IMR-90 (cell line): ENCODE measurements at regions not wholly inside any gene's neighbourhood (a gene's known extent, or its start where the extent isn't known, plus 50 kb on each side); places are given as distances from the start of the nearest gene placed in this dataset.

ENCODE experiments used
- ATAC-seq: fragments of 200-7000 bp; cut with Tn5 transposase; 2 replicates; pipeline ENCODE4 v1.9.1; 2020; ENCODE audit warnings: low read depth, mild to moderate bottlenecking, moderate library complexity
- BruUV-seq: library from RNA; stranded (reverse); fragments of 400-500 nt; replicated peaks from 2 replicates; lab custom pipeline; 2021; lab: Mats Ljungman, UMichigan
- CTCF ChIA-PET: fragments of 300-600 bp; formaldehyde crosslinking; extraction: SDS; loops from one replicate; lab custom pipeline; 2021; ENCODE audit warnings: antibody characterized with exemption; lab: Yijun Ruan, JAX
- POLR2A ChIA-PET: fragments of 300-600 bp; sonication (Branson Sonifier 250); formaldehyde crosslinking; loops from one replicate; lab custom pipeline; 2022; ENCODE audit warnings: antibody characterized with exemption; ENCODE audit not compliant: unreplicated experiment; lab: Charles Lee
- DNase-seq: peaks from one replicate; pipeline ENCODE4 v3.0.0; 2013
- H2AFZ ChIP-seq: replicated peaks from 2 replicates; pipeline ENCODE3; 2013; ENCODE audit warnings: low read length, mild to moderate bottlenecking; ENCODE audit not compliant: poor library complexity
- H2AK5ac ChIP-seq: 2 replicates; pipeline ENCODE4 v1.6.1; 2013; ENCODE audit warnings: low read depth, low read length, inconsistent platforms
- H2AK9ac ChIP-seq: replicated peaks from 2 replicates; pipeline ENCODE3; 2013; ENCODE audit warnings: mild to moderate bottlenecking, low read depth, low read length, moderate library complexity; ENCODE audit not compliant: poor library complexity
- H2BK120ac ChIP-seq: 2 replicates; pipeline ENCODE4 v1.6.1; 2013; ENCODE audit warnings: low read depth, low read length, inconsistent platforms
- H2BK15ac ChIP-seq: 3 replicates; pipeline ENCODE4 v1.6.1; 2013; ENCODE audit warnings: low read depth, low read length, inconsistent platforms
- H2BK20ac ChIP-seq: 2 replicates; pipeline ENCODE4 v1.6.1; 2013; ENCODE audit warnings: low read depth, mild to moderate bottlenecking, inconsistent platforms, low read length, moderate library complexity
- H2BK5ac ChIP-seq: 2 replicates; pipeline ENCODE4 v1.6.1; 2013; ENCODE audit warnings: mild to moderate bottlenecking, low read depth, low read length, inconsistent platforms; ENCODE audit not compliant: poor library complexity, severe bottlenecking
- H3K14ac ChIP-seq: replicated peaks from 2 replicates; pipeline ENCODE4 v1.6.1; 2013; ENCODE audit warnings: low read depth, low read length, inconsistent platforms
- H3K18ac ChIP-seq: 2 replicates; pipeline ENCODE4 v1.6.1; 2013; ENCODE audit warnings: low read depth, low read length, control low read depth
- H3K23ac ChIP-seq: 2 replicates; pipeline ENCODE4 v1.6.1; 2013; ENCODE audit warnings: low read depth, low read length, inconsistent platforms
- H3K27ac ChIP-seq: 2 replicates; pipeline ENCODE4 v1.5.1; 2013; ENCODE audit warnings: mild to moderate bottlenecking, control low read depth, low read length; ENCODE audit not compliant: insufficient read depth
- H3K27me3 ChIP-seq: 2 replicates; pipeline ENCODE4 v1.6.1; 2013; ENCODE audit warnings: low read length; ENCODE audit not compliant: control insufficient read depth, insufficient read depth
- H3K36me3 ChIP-seq: 2 replicates; pipeline ENCODE4 v1.6.1; 2013; ENCODE audit warnings: low read length, mixed read lengths; ENCODE audit not compliant: control insufficient read depth, insufficient read depth
- H3K4ac ChIP-seq: 2 replicates; pipeline ENCODE4 v1.6.1; 2013; ENCODE audit warnings: low read depth, low read length, inconsistent platforms
- H3K4me1 ChIP-seq: 2 replicates; pipeline ENCODE4 v1.6.1; 2013; ENCODE audit warnings: low read length, mixed read lengths; ENCODE audit not compliant: control insufficient read depth, insufficient read depth
- H3K4me2 ChIP-seq: 2 replicates; pipeline ENCODE4 v1.6.1; 2013; ENCODE audit warnings: low read depth, mild to moderate bottlenecking, control low read depth, low read length, moderate library complexity
- H3K4me3 ChIP-seq: 2 replicates; pipeline ENCODE4 v1.5.1; 2013; ENCODE audit warnings: low read depth, mild to moderate bottlenecking, control low read depth, low read length, moderate library complexity; ENCODE audit not compliant: insufficient read depth
- H3K56ac ChIP-seq: 2 replicates; pipeline ENCODE4 v1.6.1; 2013; ENCODE audit warnings: low read length, inconsistent platforms; ENCODE audit not compliant: insufficient read depth; ENCODE audit errors: extremely low read depth
- H3K79me1 ChIP-seq, 2 experiments: 2 replicates each; pipeline ENCODE4 v1.6.1; 2013; ENCODE audit warnings: low read length in 2 of 2, inconsistent platforms in 1 of 2, low read depth in 1 of 2
- H3K9ac ChIP-seq: 2 replicates; pipeline ENCODE4 v1.6.1; 2013; ENCODE audit warnings: low read depth, low read length, control low read depth
- H3K9me1 ChIP-seq: 2 replicates; pipeline ENCODE4 v1.6.1; 2013; ENCODE audit warnings: low read length, inconsistent platforms; ENCODE audit not compliant: insufficient read depth
- H3K9me3 ChIP-seq: 2 replicates; pipeline ENCODE4 v1.6.1; 2013; ENCODE audit warnings: low read length; ENCODE audit not compliant: control insufficient read depth, insufficient read depth
- H4K20me1 ChIP-seq: 2 replicates; pipeline ENCODE4 v1.6.1; 2013; ENCODE audit warnings: low read length, inconsistent platforms; ENCODE audit not compliant: insufficient read depth
- H4K5ac ChIP-seq: 2 replicates; pipeline ENCODE4 v1.6.1; 2013; ENCODE audit warnings: mild to moderate bottlenecking, low read depth, low read length, control low read depth
- H4K8ac ChIP-seq, 2 experiments: 2 replicates each; pipeline ENCODE4 v1.6.1; 2013; ENCODE audit warnings: low read depth in 2 of 2, low read length in 2 of 2, control low read depth in 1 of 2, inconsistent platforms in 1 of 2
- H4K91ac ChIP-seq: 2 replicates; pipeline ENCODE4 v1.6.1; 2013; ENCODE audit warnings: low read depth, low read length, inconsistent platforms; ENCODE audit not compliant: insufficient read depth
- BHLHE40 ChIP-seq: fragments of 150-350 bp; IDR thresholded peaks from 2 replicates; pipeline ENCODE4 v1.6.1; 2016; ENCODE audit warnings: mild to moderate bottlenecking, low read depth, low read length
- CEBPB ChIP-seq: IDR thresholded peaks from 2 replicates; pipeline ENCODE4 v1.6.1; 2012; ENCODE audit warnings: low read depth, low read length, improper control_type of control experiment
- CHD1 ChIP-seq: IDR thresholded peaks from 2 replicates; pipeline ENCODE4 v1.6.1; 2012; ENCODE audit warnings: low read depth, low read length, improper control_type of control experiment
- CTCF ChIP-seq: conservative IDR thresholded peaks from 2 replicates; pipeline ENCODE4 v1.5.1; 2012; ENCODE audit warnings: mild to moderate bottlenecking, low read depth, low read length, improper control_type of control experiment
- ELK1 ChIP-seq: fragments of 150-350 bp; IDR thresholded peaks from 2 replicates; pipeline ENCODE4 v1.6.1; 2016; ENCODE audit warnings: low read depth, mild to moderate bottlenecking, low read length, moderate library complexity, borderline replicate concordance
- FOS ChIP-seq: fragments of 150-350 bp; IDR thresholded peaks from 2 replicates; pipeline ENCODE4 v1.6.1; 2016; ENCODE audit warnings: low read depth, low read length
- MAFK ChIP-seq: IDR thresholded peaks from 2 replicates; pipeline ENCODE4 v1.6.1; 2012; ENCODE audit warnings: low read depth, low read length, improper control_type of control experiment
- MAZ ChIP-seq: IDR thresholded peaks from 2 replicates; pipeline ENCODE4 v1.6.1; 2012; ENCODE audit warnings: low read depth, mild to moderate bottlenecking, low read length, improper control_type of control experiment, moderate library complexity, borderline replicate concordance
- MXI1 ChIP-seq: IDR thresholded peaks from 2 replicates; pipeline ENCODE4 v1.6.1; 2012; ENCODE audit warnings: low read depth, mild to moderate bottlenecking, low read length, moderate library complexity, borderline replicate concordance
- NFE2L2 ChIP-seq: fragments of 150-350 bp; IDR thresholded peaks from 2 replicates; pipeline ENCODE4 v1.6.1; 2016; ENCODE audit warnings: low read depth, mild to moderate bottlenecking, low read length
- POLR2A ChIP-seq: IDR thresholded peaks from 2 replicates; pipeline ENCODE4 v1.6.1; 2012; ENCODE audit warnings: mild to moderate bottlenecking, low read depth, low read length
- RAD21 ChIP-seq: IDR thresholded peaks from 2 replicates; pipeline ENCODE4 v1.6.1; 2012; ENCODE audit warnings: low read length, improper control_type of control experiment
- RCOR1 ChIP-seq: IDR thresholded peaks from 2 replicates; pipeline ENCODE4 v1.6.1; 2012; ENCODE audit warnings: mild to moderate bottlenecking, low read length, improper control_type of control experiment; ENCODE audit not compliant: insufficient replicate concordance
- RFX5 ChIP-seq: IDR thresholded peaks from 2 replicates; pipeline ENCODE4 v1.8.0; 2012; ENCODE audit warnings: low read depth, mild to moderate bottlenecking, low read length, moderate library complexity
- SMC3 ChIP-seq: fragments of 150-350 bp; IDR thresholded peaks from 2 replicates; pipeline ENCODE4 v1.6.1; 2016; ENCODE audit warnings: low read depth, mild to moderate bottlenecking, antibody characterized with exemption, low read length, moderate library complexity
- USF2 ChIP-seq: fragments of 150-350 bp; IDR thresholded peaks from 2 replicates; pipeline ENCODE4 v1.6.1; 2017; ENCODE audit warnings: mild to moderate bottlenecking, antibody characterized with exemption, low read length, low read depth
- WGBS, 2 experiments: methylation state at CpG; one replicate each; pipeline versions ENCODE4 v1.1.5 to v1.1.7; 2013; ENCODE audit warnings: missing lambda C conversion rate in 2 of 2; ENCODE audit not compliant: insufficient read length in 1 of 2; ENCODE audit errors: extremely low coverage in 2 of 2; 5-methylcytosine and 5-hydroxymethylcytosine counted together
- dilution Hi-C: fragments of 300-500 bp; cut with HindIII; formaldehyde crosslinking; loops from one replicate; pipeline ENCODE4 v1.14.3; 2018; ENCODE audit warnings: low sequenced_read_pairs; ENCODE audit not compliant: unreplicated experiment
- in situ Hi-C: fragments of 300-500 bp; cut with MboI; formaldehyde crosslinking; loops from 3 replicates; pipeline ENCODE4 v1.14.3; 2019; ENCODE audit warnings: low sequenced_read_pairs, inconsistent platforms, mixed read lengths
- intact Hi-C: fragments of 100-400 bp; cut with micrococcal nuclease; formaldehyde crosslinking; loops from 2 replicates; pipeline ENCODE4 v1.10.0; 2022

GRCh38 chr7:83751217-83751616 is 102.3 kb upstream of the SEMA3E start:
- Histone ChIP-seq H3K4me1 (no peaks in the 10 kb centered on the region), H3K27ac (no peak overlapping the region), H3K4me3 (no peak overlapping the region), H3K23ac (no peak overlapping the region), H4K91ac (no peak overlapping the region), H2AK9ac (no peak overlapping the region), H3K36me3 (no peaks in the 10 kb centered on the region), H2BK5ac (no peak overlapping the region), H2BK120ac (no peak overlapping the region), H2AK5ac (no peak overlapping the region), H3K79me1 (no peaks in the 10 kb centered on the region), H4K8ac (no peak overlapping the region), H3K27me3 (no peaks in the 10 kb centered on the region), H4K5ac (no peak overlapping the region), H3K9ac (no peak overlapping the region), H3K18ac (no peak overlapping the region), H3K14ac (no peak overlapping the region), H3K9me1 (no peaks in the 10 kb centered on the region), H3K4ac (no peak overlapping the region), H3K56ac (no peak overlapping the region), H2BK20ac (no peak overlapping the region), H2AFZ (no peak overlapping the region), H3K9me3 (peaks cover 2% of the 10 kb centered on the region; the same call in 1 of the 2 replicates), H2BK15ac (no peak overlapping the region), H3K4me2 (no peak overlapping the region), H4K20me1 (no peaks in the 10 kb centered on the region)
- DNase-seq (no peak), ATAC-seq (no peak)
- intact Hi-C loops (no loop called here), in situ Hi-C loops (no loop called here), dilution Hi-C loops (no loop called here)
- no CpG with 5 or more reads among the region's 1 CpG for WGBS, 2 experiments
- POLR2A ChIA-PET: no interaction called here
- no TSS peak for BruUV-seq
- CTCF ChIA-PET: no interaction called here
- TF ChIP-seq RAD21 (no peak), SMC3 (no peak), NFE2L2 (no peak), USF2 (no peak), CHD1 (no peak), CTCF (no peak), RFX5 (no peak), ELK1 (no peak), MAFK (no peak), MAZ (no peak), FOS (no peak), MXI1 (no peak), CEBPB (no peak), RCOR1 (no peak), BHLHE40 (no peak), POLR2A (no peak)
